Cerebellar cortex (tissue), 1 donor: ENCODE measurements at regions not wholly inside any gene's neighbourhood (a gene's known extent, or its start where the extent isn't known, plus 50 kb on each side); places are given as distances from the start of the nearest gene placed in this dataset.

Experiments
- DNase-seq: peaks from one replicate; pipeline ENCODE4 v3.0.0-alpha.2; 2015; ENCODE audit warnings: low spot score

DNA sequence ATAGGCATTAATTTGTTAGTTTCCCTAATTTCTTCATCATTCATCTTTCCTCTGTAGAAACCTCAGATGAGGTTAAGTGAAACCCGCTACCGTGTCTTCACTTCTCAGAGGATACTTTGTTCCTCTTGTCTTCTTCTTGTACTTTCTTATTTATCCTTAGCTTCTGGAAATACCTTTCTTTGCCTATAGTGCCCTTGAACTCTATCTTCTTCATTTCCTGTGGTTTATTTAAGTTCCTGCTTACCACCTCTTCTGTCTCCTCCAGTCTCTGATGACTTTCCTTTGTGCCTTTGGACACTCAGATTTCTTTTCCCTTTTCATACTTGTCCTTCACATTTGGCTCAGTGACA, 159.6 kb upstream of the LEF1 start:
- DNase-seq, result no peak

DNA sequence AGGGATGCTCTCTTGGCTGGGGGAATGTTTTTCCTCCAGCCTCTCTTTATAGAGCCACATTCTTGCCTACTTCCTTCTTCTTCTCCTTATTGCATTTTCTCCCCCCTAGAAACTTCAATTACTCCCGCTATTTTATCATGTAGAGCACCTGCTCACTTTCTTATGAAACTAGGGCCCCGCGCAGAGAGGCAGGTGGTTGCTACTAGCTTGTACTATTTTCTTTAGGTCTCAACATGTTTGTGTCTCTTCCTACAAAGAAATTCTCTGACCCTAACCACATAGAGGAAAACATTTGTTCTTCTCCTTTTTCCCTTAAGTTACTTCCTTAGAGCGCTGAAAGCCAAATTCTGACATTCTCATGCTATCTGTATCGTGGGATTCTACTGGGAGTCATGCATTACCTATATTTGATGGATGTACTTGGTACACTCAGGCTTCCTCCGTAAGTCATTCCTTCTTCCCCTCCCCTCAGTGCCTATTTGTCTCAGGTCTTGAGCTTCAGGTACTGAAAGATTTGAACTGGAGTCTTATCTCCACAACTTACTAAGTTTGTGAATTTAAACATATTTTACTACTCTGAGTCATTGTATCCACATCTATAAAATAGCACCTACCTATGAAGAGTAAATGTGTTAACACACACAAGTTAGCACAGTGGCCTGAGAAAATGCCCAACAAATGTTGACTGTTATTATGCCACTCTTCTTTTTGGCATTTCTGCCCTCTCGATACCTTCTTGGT, 159.1 kb upstream of the LEF1 start:
- no peak for DNase-seq

- no peak for DNase-seq
These were observed 156.8 kb upstream of the LEF1 start for GRCh38 chr4:108325561-108325960.

- DNase-seq, result no peak
These were observed 155.7 kb upstream of the LEF1 start for GRCh38 chr4:108324450-108324849.

GRCh38 chr4:108322497-108322896, 153.8 kb upstream of the LEF1 start:
- no peak for DNase-seq

DNA sequence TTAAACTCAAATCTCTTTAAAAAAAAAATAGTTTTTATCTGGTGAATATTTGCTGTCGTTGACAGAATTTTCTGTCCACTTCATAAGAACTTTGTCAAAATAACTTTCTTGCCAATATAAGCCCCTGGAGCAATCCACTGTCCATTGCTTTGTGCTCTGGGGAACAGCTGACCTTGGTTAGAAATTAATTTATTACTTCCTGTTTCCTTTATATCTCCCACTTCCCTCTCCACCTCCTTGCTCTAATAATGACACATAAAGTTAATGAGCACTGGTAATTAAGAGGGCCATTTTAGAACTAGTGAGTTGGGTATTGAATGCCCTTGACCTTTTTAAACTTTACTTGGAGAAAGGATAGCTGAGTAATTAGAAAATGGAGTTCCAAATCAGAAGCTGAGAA, 151.3 kb upstream of the LEF1 start:
- no peak for DNase-seq

GRCh38 chr4:108317377-108317776, 148.6 kb upstream of the LEF1 start:
- no peak for DNase-seq

DNA sequence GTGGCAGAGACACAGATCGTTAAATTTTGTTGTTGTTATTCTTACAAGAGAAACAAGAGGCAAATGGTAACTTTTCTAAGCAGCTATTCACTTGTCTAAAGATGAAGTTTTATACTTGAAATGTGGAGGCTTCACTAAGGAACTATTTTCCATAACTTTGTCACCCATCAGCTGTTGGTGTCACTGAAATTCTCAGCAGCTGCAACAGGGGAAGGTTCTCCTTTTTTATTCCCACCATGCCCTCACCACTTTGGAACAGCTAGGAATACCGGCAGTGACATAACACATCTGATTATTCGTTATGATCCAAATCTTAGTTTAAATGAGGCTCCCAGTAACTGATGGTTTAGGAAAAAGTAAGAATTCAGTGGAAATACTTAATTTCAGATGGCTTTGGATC, 147.0 kb upstream of the LEF1 start:
- DNase-seq, result no peak

GRCh38 chr4:108314900-108315589, 146.3 kb upstream of the LEF1 start:
- DNase-seq, result no peak

DNA sequence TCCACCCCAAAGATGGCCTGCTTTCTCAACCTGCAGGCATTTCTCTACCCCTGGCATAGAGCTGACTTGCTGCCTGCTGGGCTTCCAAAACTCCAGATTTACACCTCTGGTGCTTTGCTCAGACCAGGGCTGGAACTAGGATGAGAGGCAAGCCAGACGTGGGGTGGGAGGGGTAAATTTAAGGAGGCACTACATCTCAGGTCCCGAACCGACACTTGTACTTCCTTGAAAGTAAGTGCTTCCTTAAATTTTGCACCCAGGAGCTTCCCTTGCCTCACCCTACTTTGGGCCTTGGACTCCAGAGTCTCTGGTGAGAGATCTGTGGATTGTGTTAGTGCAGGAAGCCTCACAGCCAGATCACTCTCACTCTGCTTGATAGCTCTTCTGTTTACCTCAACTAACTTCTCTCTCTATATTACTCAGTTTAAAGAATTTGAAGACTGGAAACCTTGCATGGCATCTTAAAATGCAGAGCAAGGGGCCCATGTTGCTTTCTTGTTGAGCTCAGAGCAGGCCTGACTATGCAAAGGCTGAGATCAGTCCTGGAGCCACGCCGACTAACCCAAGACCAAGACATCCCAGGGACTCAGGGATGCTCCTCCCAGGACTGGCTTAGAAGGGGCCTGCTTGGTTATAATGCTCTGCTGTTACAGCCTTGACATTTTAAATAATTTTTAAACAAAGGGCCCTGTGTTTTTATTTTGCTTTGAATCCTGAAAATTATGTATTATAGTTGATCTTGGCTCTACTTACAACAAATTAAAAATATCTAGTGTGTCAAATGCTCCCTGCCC, 145.0 kb upstream of the LEF1 start:
- no peak for DNase-seq

DNA sequence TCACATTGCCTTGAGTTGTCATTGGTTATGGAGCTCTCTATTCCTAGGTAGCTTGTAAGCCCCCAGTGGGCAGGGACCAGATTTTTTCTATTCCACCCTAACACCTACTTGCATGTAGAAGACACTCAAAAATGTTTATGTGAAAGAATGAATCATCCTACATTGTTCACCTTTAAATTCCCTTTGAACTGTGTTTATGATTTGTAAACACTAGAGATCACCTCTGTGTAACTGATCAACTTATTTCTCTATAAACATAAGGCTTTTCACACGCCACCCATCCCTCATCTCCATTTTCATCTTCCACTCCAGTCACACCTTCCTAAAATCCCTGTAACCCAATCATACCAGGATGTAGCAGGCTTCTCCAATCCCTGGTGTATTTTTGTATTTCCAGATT, 142.6 kb upstream of the LEF1 start:
- no peak for DNase-seq

DNA sequence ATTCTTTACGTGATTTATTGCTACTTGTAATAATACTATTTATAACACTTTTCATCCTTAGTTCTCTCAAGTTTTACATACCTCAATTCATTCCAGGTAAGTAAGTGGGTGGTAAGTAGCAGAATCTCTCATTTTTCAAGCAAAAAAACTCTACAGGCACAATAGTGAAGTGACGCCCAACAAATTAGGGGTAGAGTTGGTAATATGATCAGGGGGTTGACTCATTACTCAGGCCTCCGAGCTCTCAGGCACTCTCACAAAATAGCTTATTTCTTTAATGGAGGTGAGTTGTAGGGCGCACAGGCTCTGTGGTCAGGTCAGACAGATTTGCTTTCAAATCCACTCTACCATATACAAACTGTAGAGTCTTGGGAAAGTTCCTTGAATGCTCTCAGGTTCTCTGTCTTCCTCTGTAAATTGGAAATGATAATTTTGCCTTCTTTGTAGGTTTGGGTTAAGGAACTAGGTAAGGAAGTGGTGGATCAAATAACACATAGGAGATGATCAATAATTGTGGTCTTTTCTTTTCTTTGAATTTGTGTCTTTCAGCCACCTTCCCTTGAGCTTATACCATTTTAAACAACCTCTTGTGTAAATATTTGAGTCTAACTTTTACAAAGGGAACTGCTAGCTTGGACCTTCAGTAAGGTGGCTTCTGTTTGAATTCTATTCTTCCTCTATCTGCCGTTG, 134.9 kb upstream of the LEF1 start:
- DNase-seq, result no peak

GRCh38 chr4:108301545-108302251, 133.0 kb upstream of the LEF1 start:
- DNase-seq, result no peak

DNA sequence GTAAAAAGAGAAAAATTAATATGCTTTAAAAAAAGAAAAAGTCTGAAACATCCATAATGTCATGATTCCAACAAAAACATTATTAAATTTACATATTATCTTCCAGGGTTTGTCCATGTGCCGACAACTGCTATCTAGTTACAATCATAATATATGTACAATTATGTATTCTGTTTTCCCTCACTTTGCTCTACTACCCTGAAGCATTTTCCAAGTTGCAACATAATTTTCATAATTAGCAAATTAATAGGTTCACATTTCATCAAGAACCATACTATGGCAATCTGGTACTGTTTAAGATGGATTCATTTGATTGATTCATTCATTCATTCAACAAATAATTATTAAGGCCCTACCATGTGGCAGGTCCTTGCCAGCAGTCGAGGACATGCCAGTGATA, 128.9 kb upstream of the LEF1 start:
- no peak for DNase-seq

- DNase-seq, result no peak
These were observed 123.5 kb upstream of the LEF1 start for GRCh38 chr4:108292229-108292628.

GRCh38 chr4:108291137-108291536, 122.4 kb upstream of the LEF1 start:
- no peak for DNase-seq

- no peak for DNase-seq
These were observed 119.2 kb upstream of the LEF1 start for GRCh38 chr4:108287834-108288413.

- no peak for DNase-seq
These were observed 111.3 kb upstream of the LEF1 start for GRCh38 chr4:108280072-108280471.

- DNase-seq, result no peak
These were observed 108.0 kb upstream of the LEF1 start for GRCh38 chr4:108276690-108277089.

DNA sequence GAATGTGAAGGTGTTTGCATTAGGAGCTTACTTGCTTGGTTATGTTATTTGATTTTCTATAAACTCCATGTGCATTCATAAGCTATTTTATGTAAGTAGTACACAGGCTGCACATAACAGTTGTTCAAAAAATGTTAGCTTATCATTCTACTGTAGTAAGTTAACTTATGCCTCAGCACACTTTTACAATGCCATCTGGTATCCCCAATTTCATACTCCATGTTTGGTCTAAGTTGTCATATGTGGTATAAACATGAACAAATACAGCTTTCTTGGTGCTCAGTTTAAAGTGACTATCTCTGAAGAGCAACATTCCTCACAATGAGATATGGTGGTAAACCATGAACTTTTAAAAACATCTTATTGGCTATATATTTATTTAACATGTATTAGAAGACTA, 104.3 kb upstream of the LEF1 start:
- no peak for DNase-seq

GRCh38 chr4:108272561-108272960, 103.8 kb upstream of the LEF1 start:
- no peak for DNase-seq

DNA sequence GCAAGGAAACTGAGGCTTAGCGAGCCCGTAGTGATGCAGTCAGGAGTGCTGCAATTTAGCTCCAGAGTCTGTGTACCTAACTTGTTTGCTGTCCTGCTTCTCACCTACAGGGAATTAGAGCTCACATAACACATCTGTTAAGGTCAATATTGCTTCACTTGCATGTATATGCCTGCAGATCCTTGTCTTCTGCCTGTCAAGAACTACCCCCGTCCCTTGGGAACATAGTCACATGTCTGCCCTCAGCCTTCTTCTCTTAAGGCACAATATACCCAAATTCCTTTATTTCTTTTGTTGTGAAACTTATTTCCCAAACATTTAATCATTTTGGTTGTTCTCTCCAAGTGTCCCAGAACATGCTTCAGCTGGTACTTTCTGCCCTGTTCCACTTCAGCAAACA, 103.3 kb upstream of the LEF1 start:
- DNase-seq, result no peak
